ENCODE measurements at regions not wholly inside any gene's neighbourhood (a gene's known extent, or its start where the extent isn't known, plus 50 kb on each side); places are given as distances from the start of the nearest gene placed in this dataset.

DNA sequence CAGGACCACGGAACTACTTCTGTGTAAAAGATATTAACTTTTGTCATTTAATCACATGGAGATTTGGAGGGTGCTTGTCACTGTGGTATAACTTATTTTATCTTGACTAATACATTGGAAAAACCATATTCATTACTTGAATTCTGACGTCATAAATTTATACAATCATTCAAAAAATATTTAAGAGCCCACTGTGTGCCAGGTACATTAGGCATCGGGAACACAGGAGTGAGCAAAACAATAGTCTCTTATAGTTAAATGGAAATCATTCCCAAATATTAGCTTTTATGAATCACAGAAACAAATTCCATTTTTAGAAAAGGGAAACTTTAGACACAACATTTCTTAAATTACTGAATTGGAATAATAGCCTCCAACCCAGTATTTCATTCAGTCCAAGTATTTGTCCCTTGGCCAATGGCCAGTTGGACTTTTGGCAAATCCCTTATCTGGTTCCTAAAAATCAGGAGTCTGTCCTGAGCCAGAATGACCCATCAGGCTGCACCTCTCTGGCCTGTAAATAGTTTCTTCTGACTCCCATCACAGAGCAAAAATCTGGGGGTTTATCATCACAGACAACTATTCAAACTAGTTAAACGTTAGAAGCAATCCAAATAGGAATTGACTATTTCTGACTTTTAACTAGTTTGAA is 104.3 kb upstream of the FSTL4 start:
- TF ChIP-seq, protein P1, sequence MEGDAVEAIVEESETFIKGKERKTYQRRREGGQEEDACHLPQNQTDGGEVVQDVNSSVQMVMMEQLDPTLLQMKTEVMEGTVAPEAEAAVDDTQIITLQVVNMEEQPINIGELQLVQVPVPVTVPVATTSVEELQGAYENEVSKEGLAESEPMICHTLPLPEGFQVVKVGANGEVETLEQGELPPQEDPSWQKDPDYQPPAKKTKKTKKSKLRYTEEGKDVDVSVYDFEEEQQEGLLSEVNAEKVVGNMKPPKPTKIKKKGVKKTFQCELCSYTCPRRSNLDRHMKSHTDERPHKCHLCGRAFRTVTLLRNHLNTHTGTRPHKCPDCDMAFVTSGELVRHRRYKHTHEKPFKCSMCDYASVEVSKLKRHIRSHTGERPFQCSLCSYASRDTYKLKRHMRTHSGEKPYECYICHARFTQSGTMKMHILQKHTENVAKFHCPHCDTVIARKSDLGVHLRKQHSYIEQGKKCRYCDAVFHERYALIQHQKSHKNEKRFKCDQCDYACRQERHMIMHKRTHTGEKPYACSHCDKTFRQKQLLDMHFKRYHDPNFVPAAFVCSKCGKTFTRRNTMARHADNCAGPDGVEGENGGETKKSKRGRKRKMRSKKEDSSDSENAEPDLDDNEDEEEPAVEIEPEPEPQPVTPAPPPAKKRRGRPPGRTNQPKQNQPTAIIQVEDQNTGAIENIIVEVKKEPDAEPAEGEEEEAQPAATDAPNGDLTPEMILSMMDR (IDR thresholded peaks at IDR 0.05), result no peak
- no peak for TF ChIP-seq POLR2A (IDR thresholded peaks at IDR 0.05; ENCODE audit: low read depth)
